GM12878 (cell line): ENCODE measurements at regions not wholly inside any gene's neighbourhood (a gene's known extent, or its start where the extent isn't known, plus 50 kb on each side); places are given as distances from the start of the nearest gene placed in this dataset.

ENCODE experiments used
- ATAC-seq: fragments of 200-7000 bp; cut with Tn5 transposase; 3 replicates; pipeline ENCODE4 v1.9.1; 2020; ENCODE audit warnings: mild to moderate bottlenecking, moderate library complexity
- BruUV-seq: library from RNA; stranded (reverse); fragments of 400-500 nt; replicated peaks from 2 replicates; lab custom pipeline; 2021; lab: Mats Ljungman, UMichigan
- CTCF ChIA-PET: fragments of 300-600 bp; sonication (Branson Sonifier 250); formaldehyde crosslinking; extraction: SDS; loops from one replicate; lab custom pipeline; 2021; ENCODE audit warnings: inconsistent platforms; lab: Yijun Ruan, JAX
- POLR2A ChIA-PET: fragments of 350-600 bp; formaldehyde crosslinking; extraction: SDS; loops from one replicate; lab custom pipeline; 2021; ENCODE audit warnings: inconsistent platforms; lab: Charles Lee
- RAD21 ChIA-PET: fragments of 300-600 bp; sonication (Branson Sonifier 250); formaldehyde crosslinking; loops from one replicate; lab custom pipeline; 2023; ENCODE audit warnings: antibody characterized with exemption; ENCODE audit not compliant: unreplicated experiment; lab: Charles Lee
- SMC1A ChIA-PET: fragments of 300-600 bp; sonication (Branson Sonifier 250); formaldehyde crosslinking; loops from one replicate; lab custom pipeline; 2023; ENCODE audit not compliant: unreplicated experiment, uncharacterized antibody; lab: Charles Lee
- DNase-seq: peaks from one replicate; pipeline ENCODE4 v3.0.0-alpha.2; 2011; ENCODE audit warnings: low read depth, low spot score
- FAIRE-seq: peaks from 3 replicates; lab custom pipeline; 2011; peaks lifted over from hg19 to GRCh38; lab: Jason Lieb, UNC
- H2AFZ ChIP-seq: 2 replicates; pipeline ENCODE4 v1.6.0; 2011; ENCODE audit warnings: low read depth, low read length, control low read depth; ENCODE audit not compliant: control insufficient read depth
- H3K27ac ChIP-seq: 2 replicates; pipeline ENCODE4 v1.5.1; 2011; ENCODE audit warnings: control low read depth; ENCODE audit not compliant: control insufficient read depth, insufficient read depth
- H3K27me3 ChIP-seq, 2 experiments: replicated peaks in 1 of 2; 2 replicates each; pipeline versions ENCODE4 v1.6.0 to v1.6.1; 2011; ENCODE audit warnings: low read length in 1 of 2; ENCODE audit not compliant: control insufficient read depth in 2 of 2, insufficient read depth in 2 of 2
- H3K36me3 ChIP-seq, 2 experiments: 2 replicates each; pipeline ENCODE4 v1.5.1; 2011; ENCODE audit warnings: low read length in 1 of 2; ENCODE audit not compliant: control insufficient read depth in 2 of 2, insufficient read depth in 2 of 2
- H3K4me1 ChIP-seq: 2 replicates; pipeline ENCODE4 v1.6.1; 2011; ENCODE audit warnings: mild to moderate bottlenecking, low read length, moderate library complexity, mixed read lengths; ENCODE audit not compliant: control insufficient read depth, insufficient read depth
- H3K4me2 ChIP-seq: 2 replicates; pipeline ENCODE4 v1.6.0; 2011; ENCODE audit warnings: control low read depth; ENCODE audit not compliant: control insufficient read depth, insufficient read depth
- H3K4me3 ChIP-seq: fragments of 200-600 bp; sonication (generic); 2 replicates; pipeline ENCODE4 v1.5.1; 2016
- H3K79me2 ChIP-seq: 2 replicates; pipeline ENCODE4 v1.6.0; 2011; ENCODE audit warnings: low read length; ENCODE audit not compliant: control insufficient read depth, insufficient read depth
- H3K9ac ChIP-seq: 2 replicates; pipeline ENCODE4 v1.8.0; 2011; ENCODE audit warnings: low read length, control low read depth, mixed read lengths; ENCODE audit not compliant: control insufficient read depth, insufficient read depth
- H3K9me3 ChIP-seq: replicated peaks from 3 replicates; pipeline ENCODE4 v1.5.1; 2011; ENCODE audit warnings: mild to moderate bottlenecking, low read length; ENCODE audit not compliant: control insufficient read depth, insufficient read depth
- H4K20me1 ChIP-seq: 2 replicates; pipeline ENCODE4 v1.6.0; 2011; ENCODE audit not compliant: control insufficient read depth, insufficient read depth
- CBX3 ChIP-seq: fragments of 200-600 bp; sonication (generic); IDR thresholded peaks from 2 replicates; pipeline ENCODE4 v1.6.1; 2016; ENCODE audit warnings: low read depth, borderline replicate concordance
- FOXK2 ChIP-seq: fragments of 450-650 bp; IDR thresholded peaks from 2 replicates; pipeline ENCODE4 v1.6.1; 2017; ENCODE audit warnings: mild to moderate bottlenecking, moderate library complexity
- HCFC1 ChIP-seq: fragments of 150-350 bp; IDR thresholded peaks from 2 replicates; pipeline ENCODE4 v1.6.1; 2014; ENCODE audit warnings: low read length
- MEF2B ChIP-seq: fragments of 450-650 bp; IDR thresholded peaks from 2 replicates; pipeline ENCODE4 v1.6.1; 2018; ENCODE audit warnings: mild to moderate bottlenecking, moderate library complexity; ENCODE audit not compliant: partially characterized antibody, poor library complexity, severe bottlenecking
- MTA2 ChIP-seq: fragments of 450-650 bp; IDR thresholded peaks from 2 replicates; pipeline ENCODE4 v1.6.1; 2016; ENCODE audit warnings: low read depth, mild to moderate bottlenecking, moderate library complexity
- POLR2A ChIP-seq: IDR thresholded peaks from 2 replicates; pipeline ENCODE4 v1.6.1; 2011; ENCODE audit warnings: low read depth, mild to moderate bottlenecking, low read length
- RELB ChIP-seq: fragments of 450-650 bp; IDR thresholded peaks from 2 replicates; pipeline ENCODE4 v1.6.1; 2017; ENCODE audit warnings: low read depth, mild to moderate bottlenecking, moderate library complexity
- SIN3A ChIP-seq: IDR thresholded peaks from 2 replicates; pipeline ENCODE4 v1.6.1; 2012; ENCODE audit warnings: low read depth, low read length, improper control_type of control experiment
- TARDBP ChIP-seq: IDR thresholded peaks from 2 replicates; pipeline ENCODE4 v1.6.1; 2016; ENCODE audit warnings: borderline replicate concordance
- ZNF274 ChIP-seq: IDR thresholded peaks from one replicate; pipeline ENCODE4 v1.8.0; 2011; ENCODE audit not compliant: insufficient read length, insufficient read depth
- in situ Hi-C: fragments of 300-500 bp; cut with MboI; formaldehyde crosslinking; loops from 9 replicates; pipeline ENCODE4 v1.14.3; 2018; ENCODE audit warnings: mixed read lengths
- intact Hi-C: fragments of 100-400 bp; cut with micrococcal nuclease; formaldehyde crosslinking; loops from one replicate; pipeline ENCODE4 v1.14.2; 2022; ENCODE audit not compliant: unreplicated experiment

GRCh38 chr7:31432176-31432575 lies 81.7 kb upstream of the ITPRID1 start:
- Histone ChIP-seq H3K36me3 (no peaks in the 10 kb centered on the region), H3K4me1 (no peaks in the 10 kb centered on the region), H3K27me3 (no peaks in the 10 kb centered on the region; a peak in 1 of 4 replicates), H3K79me2 (no peaks in the 10 kb centered on the region), H3K9me3 (no peaks in the 10 kb centered on the region), H3K4me3 (no peak overlapping the region), H4K20me1 (no peaks in the 10 kb centered on the region), H3K9ac (no peak overlapping the region), H3K27ac (no peak overlapping the region), H3K4me2 (no peak overlapping the region), H2AFZ (no peak overlapping the region)
- ATAC-seq, result no peak
- no peak for FAIRE-seq
- TF ChIP-seq CBX3 (no peak), MEF2B (no peak), FOXK2 (no peak), RELB (no peak), SIN3A (no peak), POLR2A (no peak), MTA2 (no peak), ZNF274 (no peak), HCFC1 (no peak), TARDBP (no peak)
- in situ Hi-C loops (no loop called here), intact Hi-C loops (no loop called here)
- ChIA-PET POLR2A (no interaction called here), CTCF (interaction anchor here (2.6 kb wide), 1 partner anchor 11 kb away, joined by 13 read pairs; no protein-coding TSS in a partner anchor), RAD21 (no interaction called here), SMC1A (no interaction called here)
- no peak for DNase-seq
- no TSS peak for BruUV-seq
